ENCODE measurements at regions not wholly inside any gene's neighbourhood (a gene's known extent, or its start where the extent isn't known, plus 50 kb on each side); places are given as distances from the start of the nearest gene placed in this dataset.

DNA sequence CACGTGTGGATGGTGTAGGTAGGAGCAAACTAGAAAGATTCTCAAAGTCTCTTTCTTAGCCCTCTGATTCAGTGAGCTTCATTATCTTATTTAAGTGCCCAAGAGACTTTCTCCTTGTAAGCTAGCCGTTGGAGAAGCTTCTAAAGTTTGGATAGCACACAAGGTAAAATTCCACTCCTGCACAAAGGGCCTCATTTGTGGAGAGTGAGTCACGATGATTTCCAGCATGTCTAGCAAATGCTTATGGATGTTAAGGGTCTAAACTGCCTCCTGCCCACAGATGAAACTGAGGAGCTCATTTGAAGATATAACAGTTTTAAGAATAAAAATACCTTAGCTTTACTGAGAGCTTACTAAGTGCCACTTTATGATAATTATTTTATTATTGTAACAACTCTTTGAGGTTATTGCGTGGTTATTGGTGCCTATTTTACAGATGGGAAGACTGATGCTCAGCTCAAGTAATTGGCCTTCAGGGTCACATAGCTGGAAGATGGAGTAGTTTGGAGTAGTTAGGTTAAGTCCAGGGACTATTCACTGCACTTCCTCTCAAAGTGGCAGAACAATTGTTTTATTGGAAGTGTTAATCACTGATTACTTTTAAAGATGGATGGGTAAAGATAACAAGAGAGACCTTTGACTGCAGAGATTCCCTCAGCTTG is 78.7 kb upstream of the HIF1A start:
- Histone ChIP-seq H3K4me3 (no peak overlapping the region), H3K27ac (no peak overlapping the region), H3K9me3 (no peaks in the 10 kb centered on the region), H3K4me1 (peaks cover 0 to 34% (median 2%) of the 10 kb centered on the region in 12 donors), H3K36me3 (no peaks in the 10 kb centered on the region), H3K27me3 (no peaks in the 10 kb centered on the region)
- TF ChIP-seq POLR2A (IDR thresholded peaks at IDR 0.05) = no peak
- TF ChIP-seq, protein P1, sequence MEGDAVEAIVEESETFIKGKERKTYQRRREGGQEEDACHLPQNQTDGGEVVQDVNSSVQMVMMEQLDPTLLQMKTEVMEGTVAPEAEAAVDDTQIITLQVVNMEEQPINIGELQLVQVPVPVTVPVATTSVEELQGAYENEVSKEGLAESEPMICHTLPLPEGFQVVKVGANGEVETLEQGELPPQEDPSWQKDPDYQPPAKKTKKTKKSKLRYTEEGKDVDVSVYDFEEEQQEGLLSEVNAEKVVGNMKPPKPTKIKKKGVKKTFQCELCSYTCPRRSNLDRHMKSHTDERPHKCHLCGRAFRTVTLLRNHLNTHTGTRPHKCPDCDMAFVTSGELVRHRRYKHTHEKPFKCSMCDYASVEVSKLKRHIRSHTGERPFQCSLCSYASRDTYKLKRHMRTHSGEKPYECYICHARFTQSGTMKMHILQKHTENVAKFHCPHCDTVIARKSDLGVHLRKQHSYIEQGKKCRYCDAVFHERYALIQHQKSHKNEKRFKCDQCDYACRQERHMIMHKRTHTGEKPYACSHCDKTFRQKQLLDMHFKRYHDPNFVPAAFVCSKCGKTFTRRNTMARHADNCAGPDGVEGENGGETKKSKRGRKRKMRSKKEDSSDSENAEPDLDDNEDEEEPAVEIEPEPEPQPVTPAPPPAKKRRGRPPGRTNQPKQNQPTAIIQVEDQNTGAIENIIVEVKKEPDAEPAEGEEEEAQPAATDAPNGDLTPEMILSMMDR (IDR thresholded peaks at IDR 0.05) = no peak
- no peak for ATAC-seq
- intact Hi-C loops (cut with DNase I) = no loop called here
- no peak for DNase-seq
- 78 to 84% (median 82%) methylated on average over 4 of the region's 4 CpGs for WGBS, 4 donors

DNA sequence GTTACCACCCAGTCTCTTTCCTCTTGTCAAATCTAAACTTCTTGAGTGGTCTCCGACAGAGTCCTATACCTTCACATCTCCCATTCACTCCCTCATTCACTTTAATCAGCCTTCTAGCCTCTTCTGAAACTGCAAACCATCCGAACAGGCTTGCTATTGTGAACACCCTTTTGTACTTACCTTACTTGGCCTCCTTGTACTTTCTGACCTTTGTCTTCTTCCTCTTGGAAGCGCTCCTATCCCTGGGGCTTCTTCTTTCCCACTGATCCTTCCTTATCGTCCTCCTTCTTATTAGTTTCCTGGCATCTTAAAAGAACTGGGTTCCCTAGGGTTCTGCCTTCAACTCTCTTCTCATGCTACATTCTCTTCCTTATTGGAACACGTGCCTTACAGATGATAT is 76.9 kb upstream of the HIF1A start:
- ATAC-seq (no peak), DNase-seq (no peak)
- peaks cover 0 to 34% (median 2%) of the 10 kb centered on the region in 12 donors for H3K4me1 ChIP-seq
- no peaks in the 10 kb centered on the region for H3K27me3 ChIP-seq
- no peak overlapping the region for H3K4me3 ChIP-seq
- no peak overlapping the region for H3K27ac ChIP-seq
- intact Hi-C loops (cut with DNase I) = no loop called here
- WGBS, 4 donors = 53 to 70% (median 58%) methylated on average over 5 of the region's 5 CpGs
- no peak for TF ChIP-seq POLR2A (IDR thresholded peaks at IDR 0.05)
- TF ChIP-seq, protein P1 (IDR thresholded peaks at IDR 0.05) = no peak
- no peaks in the 10 kb centered on the region for H3K36me3 ChIP-seq
- no peaks in the 10 kb centered on the region for H3K9me3 ChIP-seq

DNA sequence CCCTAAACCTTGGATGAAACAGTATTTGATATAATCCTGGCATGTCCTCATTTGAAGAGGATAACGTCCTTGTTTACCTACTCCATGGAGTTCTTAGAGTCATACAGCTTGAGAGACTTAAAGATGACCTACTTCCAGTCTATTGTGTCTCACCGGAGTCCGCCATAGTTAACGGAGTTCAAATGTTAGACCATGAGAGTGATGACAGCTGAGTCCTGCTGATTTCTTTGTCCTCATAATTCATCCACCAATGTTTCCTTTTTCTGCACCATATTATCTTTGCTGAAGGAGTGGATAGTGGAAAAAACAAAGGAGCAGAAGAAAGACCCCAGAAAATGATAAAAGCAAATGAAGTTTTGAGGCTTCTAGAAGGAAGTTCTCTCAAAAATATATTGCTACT is 75.8 kb upstream of the HIF1A start:
- Histone ChIP-seq H3K27ac (peak overlapping the region in 1 of 12 donors; percentile 23), H3K4me1 (peaks cover 0 to 34% (median 2%) of the 10 kb centered on the region in 12 donors), H3K36me3 (no peaks in the 10 kb centered on the region), H3K4me3 (no peak overlapping the region), H3K27me3 (no peaks in the 10 kb centered on the region), H3K9me3 (no peaks in the 10 kb centered on the region)
- WGBS, 4 donors = 88 to 95% (median 93%) methylated on average over 4 of the region's 4 CpGs
- no peak for ATAC-seq
- DNase-seq = no peak
- intact Hi-C loops (cut with DNase I) = no loop called here
- TF ChIP-seq, protein P1 (IDR thresholded peaks at IDR 0.05) = no peak
- TF ChIP-seq POLR2A (IDR thresholded peaks at IDR 0.05) = no peak

DNA sequence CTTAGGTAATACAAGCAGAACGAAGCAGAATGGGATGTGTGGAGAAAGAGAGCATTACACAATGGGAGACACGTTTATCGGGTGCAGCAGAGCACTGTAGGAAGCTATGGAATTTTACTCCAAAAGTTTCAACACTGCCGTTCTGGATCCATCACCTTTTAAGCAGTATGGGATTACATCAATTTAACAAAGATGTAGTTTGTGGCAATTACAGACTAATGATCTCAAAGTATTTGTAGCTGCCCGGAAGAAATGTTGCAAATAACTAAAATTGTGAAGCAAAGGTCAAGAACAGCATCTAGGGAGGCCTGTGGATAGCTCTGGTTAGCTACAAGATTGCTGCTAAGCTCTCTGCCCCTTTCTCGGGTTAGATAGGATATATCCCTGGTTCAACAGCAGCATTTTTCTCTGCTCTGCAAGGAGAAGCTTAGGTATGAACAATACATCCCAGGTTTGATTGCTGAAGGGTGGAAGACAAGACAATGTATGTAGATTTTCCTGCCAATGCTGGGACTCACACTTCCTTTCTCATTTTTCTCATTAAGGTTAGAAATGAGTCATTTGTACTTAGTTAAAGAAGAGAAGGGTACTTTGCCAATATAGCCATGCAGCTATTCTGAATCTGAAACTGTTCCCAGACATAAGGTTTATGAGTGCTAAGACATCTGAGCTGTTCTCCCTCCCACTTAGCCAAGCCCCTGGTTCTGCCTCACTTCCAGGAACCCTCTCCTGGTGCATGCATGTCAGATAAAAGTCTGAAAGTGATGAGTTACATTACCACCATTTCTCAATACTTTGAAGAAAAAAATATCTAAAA is 75.0 kb upstream of the HIF1A start:
- DNase-seq (no peak), ATAC-seq (peak in 2 of 4 donors; percentile 43 to 74)
- intact Hi-C loops (cut with DNase I) = no loop called here
- no peak for TF ChIP-seq POLR2A (IDR thresholded peaks at IDR 0.05)
- TF ChIP-seq, protein P1 (IDR thresholded peaks at IDR 0.05) = no peak
- H3K27me3 ChIP-seq = no peaks in the 10 kb centered on the region
- H3K36me3 ChIP-seq = no peaks in the 10 kb centered on the region
- peak overlapping the region in 1 of 12 donors; percentile 48 for H3K27ac ChIP-seq
- H3K9me3 ChIP-seq = no peaks in the 10 kb centered on the region
- H3K4me3 ChIP-seq = no peak overlapping the region
- WGBS, 4 donors = 82 to 88% (median 85%) methylated on average over 6 of the region's 6 CpGs
- peaks cover 0 to 34% (median 2%) of the 10 kb centered on the region in 12 donors for H3K4me1 ChIP-seq
